Smooth muscle cell (in vitro differentiated cells): ENCODE measurements at regions not wholly inside any gene's neighbourhood (a gene's known extent, or its start where the extent isn't known, plus 50 kb on each side); places are given as distances from the start of the nearest gene placed in this dataset.

Experiments
- DNase-seq: peaks from one replicate; lab custom pipeline; 2025; ENCODE audit not compliant: unreplicated experiment; lab: John Stamatoyannopoulos, UW
- H2AFZ ChIP-seq: fragments of 200-600 bp; sonication (generic); 2 replicates; pipeline ENCODE4 v1.6.0; 2016; ENCODE audit warnings: antibody characterized with exemption, low read depth, mild to moderate bottlenecking
- H3F3A ChIP-seq: fragments of 200-600 bp; sonication (generic); 2 replicates; pipeline ENCODE4 v1.6.0; 2017; ENCODE audit warnings: antibody characterized with exemption, low read depth
- H3K27ac ChIP-seq: fragments of 200-600 bp; sonication (generic); 2 replicates; pipeline ENCODE4 v1.5.1; 2016; ENCODE audit warnings: low read depth, mild to moderate bottlenecking
- H3K27me3 ChIP-seq: fragments of 200-600 bp; sonication (generic); 2 replicates; pipeline ENCODE4 v1.6.1; 2016; ENCODE audit warnings: low read depth, mild to moderate bottlenecking
- H3K36me3 ChIP-seq: fragments of 200-600 bp; sonication (generic); 2 replicates; pipeline ENCODE4 v1.5.1; 2016; ENCODE audit warnings: low read depth
- H3K4me1 ChIP-seq: fragments of 200-600 bp; sonication (generic); 2 replicates; pipeline ENCODE4 v1.5.1; 2016; ENCODE audit warnings: low read depth
- H3K4me2 ChIP-seq: fragments of 200-600 bp; sonication (generic); 2 replicates; pipeline ENCODE4 v1.6.0; 2016; ENCODE audit warnings: mild to moderate bottlenecking
- H3K4me3 ChIP-seq: fragments of 200-600 bp; sonication (generic); 2 replicates; pipeline ENCODE4 v1.5.1; 2016; ENCODE audit warnings: mild to moderate bottlenecking
- H3K79me2 ChIP-seq: fragments of 200-600 bp; sonication (generic); 2 replicates; pipeline ENCODE4 v1.6.0; 2016; ENCODE audit warnings: low read depth, mild to moderate bottlenecking
- H3K9ac ChIP-seq: fragments of 200-600 bp; sonication (generic); 2 replicates; pipeline ENCODE4 v1.6.0; 2016; ENCODE audit warnings: low read depth
- H3K9me3 ChIP-seq: fragments of 200-600 bp; sonication (generic); replicated peaks from 2 replicates; pipeline ENCODE4 v1.5.1; 2016; ENCODE audit warnings: low read depth
- H4K20me1 ChIP-seq: fragments of 200-600 bp; sonication (generic); 2 replicates; pipeline ENCODE4 v1.6.0; 2016; ENCODE audit warnings: low read depth
- CTCF ChIP-seq: fragments of 200-600 bp; sonication (generic); IDR thresholded peaks from 2 replicates; pipeline ENCODE4 v1.5.1; 2017; ENCODE audit warnings: borderline replicate concordance, mild to moderate bottlenecking, antibody characterized with exemption; ENCODE audit not compliant: insufficient read depth, poor library complexity, severe bottlenecking
- WGBS: methylation state at CpG from one replicate; pipeline ENCODE4 v1.1.7; 2016; ENCODE audit warnings: low lambda C conversion rate; 5-methylcytosine and 5-hydroxymethylcytosine counted together

- TF ChIP-seq CTCF = no peak
- H3K27ac ChIP-seq = no peak overlapping the region
- WGBS = 83% methylated on average over 4 of the region's 4 CpGs
These were observed 59.5 kb upstream of the AMOTL1 start for GRCh38 chr11:94708642-94709041.

GRCh38 chr11:94715225-94715624, 52.9 kb upstream of the AMOTL1 start:
- Histone ChIP-seq H3F3A (no peaks in the 10 kb centered on the region), H3K79me2 (no peaks in the 10 kb centered on the region), H2AFZ (no peak overlapping the region), H3K27me3 (no peaks in the 10 kb centered on the region), H4K20me1 (no peaks in the 10 kb centered on the region), H3K4me2 (no peak overlapping the region), H3K9ac (no peak overlapping the region), H3K4me3 (no peak overlapping the region), H3K27ac (no peak overlapping the region), H3K4me1 (no peaks in the 10 kb centered on the region), H3K36me3 (no peaks in the 10 kb centered on the region), H3K9me3 (no peaks in the 10 kb centered on the region)
- no peak for DNase-seq
- TF ChIP-seq CTCF = no peak

More at GRCh38 chr11:94708642-94709041, 59.5 kb upstream of the AMOTL1 start:
- DNase-seq = no peak
- no peak overlapping the region for H2AFZ ChIP-seq
- no peaks in the 10 kb centered on the region for H3K27me3 ChIP-seq
- H3K79me2 ChIP-seq = no peaks in the 10 kb centered on the region
- H3K4me2 ChIP-seq = no peak overlapping the region
- H3F3A ChIP-seq = peaks cover 7% of the 10 kb centered on the region
- no peak overlapping the region for H3K4me3 ChIP-seq
- no peaks in the 10 kb centered on the region for H4K20me1 ChIP-seq
- no peak overlapping the region for H3K9ac ChIP-seq
- peaks cover 4% of the 10 kb centered on the region for H3K4me1 ChIP-seq
- H3K36me3 ChIP-seq = no peaks in the 10 kb centered on the region
- H3K9me3 ChIP-seq = no peaks in the 10 kb centered on the region

DNA sequence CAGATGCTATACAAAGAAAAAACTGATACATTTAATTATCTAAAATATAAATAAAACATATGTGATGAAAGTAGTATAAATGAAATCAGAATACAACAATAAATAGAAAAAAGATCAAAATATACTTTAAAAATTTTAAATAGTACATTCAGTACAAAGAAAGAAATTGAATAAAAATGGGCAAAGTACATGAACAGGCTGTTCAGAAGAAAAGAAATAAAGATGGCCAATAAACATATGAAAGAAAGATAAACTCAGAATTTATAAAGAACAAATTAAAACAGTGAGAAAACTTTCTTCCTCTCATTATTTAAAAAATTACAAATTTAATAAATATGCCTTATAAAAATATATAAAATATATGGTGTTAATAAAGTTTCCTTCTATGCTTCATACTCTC, 50.5 kb upstream of the AMOTL1 start:
- Histone ChIP-seq H3K9ac (no peak overlapping the region), H3K4me1 (peaks cover 6% of the 10 kb centered on the region), H3K27ac (no peak overlapping the region), H3K4me3 (no peak overlapping the region), H3K9me3 (no peaks in the 10 kb centered on the region), H2AFZ (no peak overlapping the region), H3K36me3 (no peaks in the 10 kb centered on the region), H3K79me2 (no peaks in the 10 kb centered on the region), H4K20me1 (no peaks in the 10 kb centered on the region), H3K27me3 (no peaks in the 10 kb centered on the region), H3K4me2 (no peak overlapping the region), H3F3A (peaks cover 2% of the 10 kb centered on the region)
- no peak for TF ChIP-seq CTCF
- DNase-seq = no peak
